H1 (cell line): ENCODE measurements at regions not wholly inside any gene's neighbourhood (a gene's known extent, or its start where the extent isn't known, plus 50 kb on each side); places are given as distances from the start of the nearest gene placed in this dataset.

Experiments used
- CTCF ChIA-PET: fragments of 300-600 bp; sonication (Branson Sonifier 250); formaldehyde crosslinking; loops from one replicate; lab custom pipeline; 2021; ENCODE audit not compliant: partially characterized antibody; lab: Charles Lee
- POLR2A ChIA-PET: fragments of 300-600 bp; sonication (Branson Sonifier 250); formaldehyde crosslinking; loops from one replicate; lab custom pipeline; 2021; ENCODE audit warnings: inconsistent platforms; ENCODE audit not compliant: partially characterized antibody; lab: Charles Lee
- DNase-seq, 2 experiments: peaks; one replicate each; pipeline versions ENCODE4 v3.0.0 to v3.0.0-alpha.2; 2010 to 2022; ENCODE audit warnings: low spot score in 2 of 2, low read depth in 1 of 2, mixed read lengths in 1 of 2
- FAIRE-seq: peaks from 2 replicates; lab custom pipeline; 2011; peaks lifted over from hg19 to GRCh38; lab: Jason Lieb, UNC
- H2AFZ ChIP-seq: 2 replicates; pipeline ENCODE4 v1.8.1; 2012; ENCODE audit warnings: low read length, inconsistent platforms
- H2AK5ac ChIP-seq: 2 replicates; pipeline ENCODE4 v1.6.1; 2013; ENCODE audit warnings: low read depth, low read length
- H2BK120ac ChIP-seq: replicated peaks from 2 replicates; pipeline ENCODE3; 2013; ENCODE audit warnings: low read depth, low read length, inconsistent platforms
- H2BK12ac ChIP-seq: 2 replicates; pipeline ENCODE4 v1.6.1; 2013; ENCODE audit warnings: low read depth, low read length
- H2BK15ac ChIP-seq: 2 replicates; pipeline ENCODE4 v1.6.1; 2013; ENCODE audit warnings: low read length
- H2BK20ac ChIP-seq: 2 replicates; pipeline ENCODE4 v1.6.1; 2013; ENCODE audit warnings: low read length
- H2BK5ac ChIP-seq: 2 replicates; pipeline ENCODE4 v1.6.1; 2013; ENCODE audit warnings: low read depth, low read length
- H3K14ac ChIP-seq: 2 replicates; pipeline ENCODE4 v1.6.1; 2013; ENCODE audit warnings: inconsistent platforms; ENCODE audit not compliant: insufficient read length
- H3K18ac ChIP-seq: 2 replicates; pipeline ENCODE4 v1.6.1; 2013; ENCODE audit warnings: low read length; ENCODE audit errors: extremely low read depth
- H3K23ac ChIP-seq: 2 replicates; pipeline ENCODE4 v1.6.1; 2013; ENCODE audit warnings: inconsistent platforms; ENCODE audit not compliant: insufficient read length
- H3K23me2 ChIP-seq: 2 replicates; pipeline ENCODE4 v1.6.1; 2013; ENCODE audit warnings: low read depth, low read length
- H3K27ac ChIP-seq: 2 replicates; pipeline ENCODE4 v1.6.1; 2011; ENCODE audit warnings: low read depth, low read length, inconsistent platforms
- H3K27me3 ChIP-seq, 4 experiments: replicated peaks in 1 of 4; 1 replicate in 1 of 4; 2 replicates in 3 of 4; pipeline versions ENCODE4 v1.6.1 to v1.8.1; 2011 to 2013; ENCODE audit warnings: low read length in 3 of 4, mild to moderate bottlenecking in 3 of 4, inconsistent platforms in 2 of 4, mixed read lengths in 2 of 4, moderate library complexity in 1 of 4; ENCODE audit not compliant: control insufficient read depth in 3 of 4, insufficient read depth in 3 of 4; ENCODE audit errors: extremely low read depth in 1 of 4
- H3K36me3 ChIP-seq, 4 experiments: 2 replicates each; pipeline versions ENCODE4 v1.6.1 to v1.8.1; 2011 to 2013; ENCODE audit warnings: mild to moderate bottlenecking in 4 of 4, low read length in 3 of 4, moderate library complexity in 2 of 4, control low read depth in 1 of 4, inconsistent platforms in 1 of 4; ENCODE audit not compliant: insufficient read depth in 4 of 4, control insufficient read depth in 2 of 4
- H3K4ac ChIP-seq: replicated peaks from 2 replicates; pipeline ENCODE3; 2013; ENCODE audit warnings: low read length, low read depth, mixed read lengths, inconsistent platforms; ENCODE audit not compliant: insufficient read length
- H3K4me1 ChIP-seq, 4 experiments: replicated peaks in 1 of 4; 1 replicate in 1 of 4; 2 replicates in 3 of 4; pipeline versions ENCODE4 v1.6.1 to v1.8.1; 2011 to 2013; ENCODE audit warnings: low read length in 3 of 4, inconsistent platforms in 2 of 4, mixed read lengths in 1 of 4; ENCODE audit not compliant: insufficient read depth in 4 of 4, control insufficient read depth in 3 of 4
- H3K4me2 ChIP-seq, 2 experiments: 2 replicates each; pipeline versions ENCODE4 v1.6.1 to v1.8.1; 2011 to 2013; ENCODE audit warnings: low read depth in 2 of 2, low read length in 2 of 2, control low read depth in 1 of 2, inconsistent platforms in 1 of 2, mild to moderate bottlenecking in 1 of 2; ENCODE audit not compliant: insufficient read depth in 1 of 2
- H3K4me3 ChIP-seq, 4 experiments: fragments of 200-600, 300-600 bp in 1 of 4; sonication (generic), shearing (Covaris generic), sonication (Bioruptor Twin) in 1 of 4; 2 replicates each; pipeline versions ENCODE4 v1.5.1 to v1.8.1; 2011 to 2016; ENCODE audit warnings: low read length in 4 of 4, low read depth in 3 of 4, control low read depth in 2 of 4, inconsistent platforms in 2 of 4, mild to moderate bottlenecking in 2 of 4, mixed read lengths in 1 of 4, moderate library complexity in 1 of 4; ENCODE audit not compliant: insufficient read depth in 2 of 4; ENCODE audit errors: extremely low read depth in 1 of 4
- H3K56ac ChIP-seq: replicated peaks from 2 replicates; pipeline ENCODE3; 2013; ENCODE audit warnings: low read depth, mild to moderate bottlenecking, mixed read lengths, low read length, inconsistent platforms; ENCODE audit not compliant: insufficient read length
- H3K79me1 ChIP-seq: 2 replicates; pipeline ENCODE4 v1.6.1; 2013; ENCODE audit warnings: low read depth, low read length, control low read depth
- H3K79me2 ChIP-seq, 2 experiments: 2 replicates each; pipeline versions ENCODE4 v1.6.1 to v1.8.1; 2012 to 2013; ENCODE audit warnings: low read length in 2 of 2, mild to moderate bottlenecking in 2 of 2, inconsistent platforms in 1 of 2; ENCODE audit not compliant: insufficient read depth in 2 of 2, control insufficient read depth in 1 of 2
- H3K9ac ChIP-seq, 4 experiments: replicated peaks in 1 of 4; 1 replicate in 1 of 4; 2 replicates in 3 of 4; pipeline versions ENCODE4 v1.6.1 to v1.8.1; 2011 to 2013; ENCODE audit warnings: low read depth in 3 of 4, low read length in 3 of 4, control low read depth in 2 of 4, mild to moderate bottlenecking in 2 of 4, moderate library complexity in 2 of 4, inconsistent platforms in 1 of 4; ENCODE audit errors: extremely low read depth in 1 of 4
- H3K9me3 ChIP-seq, 2 experiments: 2 replicates each; pipeline versions ENCODE4 v1.6.1 to v1.8.1; 2012 to 2013; ENCODE audit warnings: mild to moderate bottlenecking in 2 of 2, moderate library complexity in 2 of 2, control low read depth in 1 of 2, inconsistent platforms in 1 of 2, low read depth in 1 of 2, low read length in 1 of 2, mixed read lengths in 1 of 2; ENCODE audit not compliant: insufficient read depth in 2 of 2
- H4K20me1 ChIP-seq, 2 experiments: replicated peaks in 1 of 2; 2 replicates each; pipeline versions ENCODE3 to v1.8.1; 2011 to 2013; ENCODE audit warnings: inconsistent platforms in 2 of 2, low read length in 2 of 2, mild to moderate bottlenecking in 1 of 2; ENCODE audit not compliant: insufficient read depth in 2 of 2, control insufficient read depth in 1 of 2
- H4K5ac ChIP-seq: 2 replicates; pipeline ENCODE4 v1.6.1; 2013; ENCODE audit warnings: low read length, low read depth, mixed read lengths, inconsistent platforms; ENCODE audit not compliant: insufficient read length
- H4K8ac ChIP-seq: 2 replicates; pipeline ENCODE4 v1.8.0; 2013; ENCODE audit warnings: mild to moderate bottlenecking, moderate library complexity, low read length, inconsistent platforms; ENCODE audit not compliant: insufficient read depth; ENCODE audit errors: extremely low read depth
- H4K91ac ChIP-seq: replicated peaks from 2 replicates; pipeline ENCODE3; 2013; ENCODE audit warnings: low read length, mixed read lengths, inconsistent platforms; ENCODE audit not compliant: insufficient read length
- BRCA1 ChIP-seq: IDR thresholded peaks from 2 replicates; pipeline ENCODE4 v1.6.1; 2012; ENCODE audit warnings: low read depth, low read length, improper control_type of control experiment
- WGBS, 2 experiments: shearing (Covaris generic) in 1 of 2; methylation state at CpG; one replicate each; pipeline versions ENCODE4 v1.1.6 to v1.1.7; 2013 to 2015; ENCODE audit warnings: low lambda C conversion rate in 2 of 2, mixed read lengths in 2 of 2, inconsistent platforms in 1 of 2, low coverage in 1 of 2, missing lambda C conversion rate in 1 of 2; ENCODE audit not compliant: insufficient replicate concordance in 2 of 2, insufficient coverage in 1 of 2, insufficient read length in 1 of 2; ENCODE audit errors: extremely low coverage in 1 of 2, missing lambda C conversion rate in 1 of 2; 5-methylcytosine and 5-hydroxymethylcytosine counted together

DNA sequence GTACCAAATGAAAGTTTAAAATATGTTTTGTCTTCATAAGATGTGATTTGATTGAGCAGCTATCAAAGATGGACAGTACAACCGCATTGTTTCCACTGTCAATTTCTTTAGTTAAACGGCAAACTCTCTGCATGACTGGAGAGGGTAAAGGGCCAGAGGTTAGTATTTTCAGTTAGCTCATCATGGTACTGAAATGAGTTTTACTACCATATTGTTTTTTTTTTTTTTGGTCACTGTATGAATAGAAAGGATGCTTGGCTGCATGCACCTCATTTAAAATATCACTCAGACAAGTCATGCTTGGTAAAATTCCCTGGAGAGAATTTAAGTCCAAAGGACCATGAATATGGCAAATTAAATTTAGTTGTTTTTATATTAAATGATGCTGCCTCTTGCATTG, 942.1 kb upstream of the SPRY2 start:
- no peaks in the 10 kb centered on the region for H3K23me2 ChIP-seq
- no peaks in the 10 kb centered on the region for H4K20me1 ChIP-seq
- H4K91ac ChIP-seq = no peak overlapping the region
- no peaks in the 10 kb centered on the region for H3K9me3 ChIP-seq
- no peak overlapping the region for H3K14ac ChIP-seq
- H2BK20ac ChIP-seq = no peak overlapping the region
- no peak overlapping the region for H2AK5ac ChIP-seq
- H3K79me1 ChIP-seq = no peaks in the 10 kb centered on the region
- H3K23ac ChIP-seq = no peak overlapping the region
- H2AFZ ChIP-seq = no peak overlapping the region
- H3K56ac ChIP-seq = no peak overlapping the region
- no peak overlapping the region for H3K4ac ChIP-seq
- CTCF ChIA-PET = interaction anchor here (0.7 kb wide), 2 partner anchors 13 to 263 kb away, joined by 3 read pairs; no protein-coding TSS in a partner anchor
- FAIRE-seq (no peak), DNase-seq (no peak)
- no peaks in the 10 kb centered on the region for H3K79me2 ChIP-seq
- no peak overlapping the region for H3K4me2 ChIP-seq
- no peak overlapping the region for H4K5ac ChIP-seq
- H3K18ac ChIP-seq = no peak overlapping the region
- no peaks in the 10 kb centered on the region for H3K27me3 ChIP-seq
- POLR2A ChIA-PET = no interaction called here
- no peak overlapping the region for H3K9ac ChIP-seq
- no peak overlapping the region for H2BK5ac ChIP-seq
- no peak overlapping the region for H2BK12ac ChIP-seq
- no peak for TF ChIP-seq BRCA1
- H3K27ac ChIP-seq = no peak overlapping the region
- no peaks in the 10 kb centered on the region for H3K36me3 ChIP-seq
- H4K8ac ChIP-seq = no peak overlapping the region
- 91% methylated on average over 2 of the region's 2 CpGs; no CpG with 5 or more reads in 1 of the 2 experiments for WGBS, 2 experiments
- H2BK120ac ChIP-seq = no peak overlapping the region
- H3K4me1 ChIP-seq = no peaks in the 10 kb centered on the region
- H3K4me3 ChIP-seq = no peak overlapping the region
- no peak overlapping the region for H2BK15ac ChIP-seq
